Neural cell (in vitro differentiated cells): ENCODE measurements at regions not wholly inside any gene's neighbourhood (a gene's known extent, or its start where the extent isn't known, plus 50 kb on each side); places are given as distances from the start of the nearest gene placed in this dataset.

Experiments used
- H2AFZ ChIP-seq: fragments of 200-600, 300-800 bp; sonication (generic), shearing (Covaris generic); 2 replicates; pipeline ENCODE4 v1.6.0; 2014; ENCODE audit warnings: low read depth, mild to moderate bottlenecking, antibody characterized with exemption, low read length, moderate library complexity
- H3F3A ChIP-seq: fragments of 200-600 bp; shearing (Covaris generic); 2 replicates; pipeline ENCODE4 v1.6.1; 2016; ENCODE audit warnings: mild to moderate bottlenecking, moderate library complexity, mixed read lengths, antibody characterized with exemption, low read length; ENCODE audit not compliant: insufficient read depth, poor library complexity, severe bottlenecking
- H3K27ac ChIP-seq: fragments of 200-600, 300-800 bp; sonication (generic), shearing (Covaris generic); 2 replicates; pipeline ENCODE4 v1.5.1; 2014; ENCODE audit warnings: mild to moderate bottlenecking, low read length, moderate library complexity
- H3K27me3 ChIP-seq: fragments of 300-800, 200-600 bp; sonication (generic), shearing (Covaris generic); 2 replicates; pipeline ENCODE4 v1.6.0; 2014; ENCODE audit warnings: mild to moderate bottlenecking, low read depth, low read length, moderate library complexity; ENCODE audit not compliant: insufficient read depth
- H3K36me3 ChIP-seq: fragments of 300-800, 200-600 bp; sonication (generic), shearing (Covaris generic); 2 replicates; pipeline ENCODE4 v1.5.1; 2014; ENCODE audit warnings: mild to moderate bottlenecking, antibody characterized with exemption, low read length, moderate library complexity; ENCODE audit not compliant: insufficient read depth
- H3K4me2 ChIP-seq: fragments of 300-800, 200-600 bp; sonication (generic), shearing (Covaris generic); 2 replicates; pipeline ENCODE4 v1.6.0; 2014; ENCODE audit warnings: mild to moderate bottlenecking, low read length
- H3K4me3 ChIP-seq: fragments of 300-800, 200-600 bp; sonication (generic), shearing (Covaris generic); 2 replicates; pipeline ENCODE4 v1.5.1; 2014; ENCODE audit warnings: mild to moderate bottlenecking, low read length, moderate library complexity
- H3K79me2 ChIP-seq: fragments of 200-600 bp; shearing (Covaris generic); replicated peaks from 2 replicates; pipeline ENCODE4 v1.6.0; 2014; ENCODE audit warnings: mild to moderate bottlenecking, low read length, moderate library complexity; ENCODE audit not compliant: insufficient read depth
- H3K9ac ChIP-seq: fragments of 300-800, 200-600 bp; sonication (generic), shearing (Covaris generic); 2 replicates; pipeline ENCODE4 v1.6.1; 2016; ENCODE audit warnings: mild to moderate bottlenecking, low read length, mixed read lengths
- H3K9me2 ChIP-seq: fragments of 200-600 bp; shearing (Covaris generic); 2 replicates; pipeline ENCODE4 v1.6.1; 2016; ENCODE audit warnings: mild to moderate bottlenecking, low read length, mixed read lengths; ENCODE audit not compliant: insufficient read depth
- H3K9me3 ChIP-seq: fragments of 200-600, 300-800 bp; sonication (generic), shearing (Covaris generic); 2 replicates; pipeline ENCODE4 v1.6.1; 2016; ENCODE audit warnings: mild to moderate bottlenecking, mixed run types, low read length, moderate library complexity, mixed read lengths
- H4K20me1 ChIP-seq: fragments of 200-600 bp; shearing (Covaris generic); 2 replicates; pipeline ENCODE4 v1.6.1; 2016; ENCODE audit warnings: mild to moderate bottlenecking, mixed run types; ENCODE audit not compliant: insufficient read depth
- CTCF ChIP-seq: fragments of 450-650 bp; IDR thresholded peaks from 2 replicates; pipeline ENCODE4 v1.5.1; 2014; ENCODE audit warnings: antibody characterized with exemption, mild to moderate bottlenecking, moderate library complexity; ENCODE audit not compliant: poor library complexity, severe bottlenecking
- EP300 ChIP-seq: fragments of 450-650 bp; conservative IDR thresholded peaks from 2 replicates; pipeline ENCODE4 v1.6.1; 2014; ENCODE audit warnings: antibody characterized with exemption, mild to moderate bottlenecking, moderate library complexity; ENCODE audit not compliant: poor library complexity, severe bottlenecking
- EZH2 ChIP-seq: fragments of 200-600, 300-800 bp; shearing (Covaris generic), sonication (generic); IDR thresholded peaks from 2 replicates; pipeline ENCODE4 v1.6.1; 2014; ENCODE audit warnings: antibody characterized with exemption, low read length, borderline replicate concordance, mild to moderate bottlenecking; ENCODE audit not compliant: insufficient read depth, poor library complexity, severe bottlenecking
- MXI1 ChIP-seq: fragments of 450-650 bp; conservative IDR thresholded peaks from 2 replicates; pipeline ENCODE4 v1.6.1; 2014; ENCODE audit warnings: antibody characterized with exemption, mild to moderate bottlenecking; ENCODE audit not compliant: poor library complexity, severe bottlenecking
- POLR2AphosphoS5 ChIP-seq: IDR thresholded peaks from 2 replicates; pipeline ENCODE4 v1.6.1; 2012
- RAD21 ChIP-seq: fragments of 450-650 bp; conservative IDR thresholded peaks from 2 replicates; pipeline ENCODE4 v1.6.1; 2014; ENCODE audit warnings: antibody characterized with exemption, mild to moderate bottlenecking, moderate library complexity
- SMC3 ChIP-seq: fragments of 450-650 bp; conservative IDR thresholded peaks from 2 replicates; pipeline ENCODE4 v1.6.1; 2014; ENCODE audit warnings: antibody characterized with exemption, mild to moderate bottlenecking, moderate library complexity; ENCODE audit not compliant: poor library complexity
- TAF1 ChIP-seq: IDR thresholded peaks from 2 replicates; pipeline ENCODE4 v1.6.1; 2012; ENCODE audit warnings: low read depth
- TF ChIP-seq, protein P1 (sequence below): IDR thresholded peaks from 2 replicates; pipeline ENCODE4 v1.6.1; 2012; ENCODE audit warnings: borderline replicate concordance

DNA sequence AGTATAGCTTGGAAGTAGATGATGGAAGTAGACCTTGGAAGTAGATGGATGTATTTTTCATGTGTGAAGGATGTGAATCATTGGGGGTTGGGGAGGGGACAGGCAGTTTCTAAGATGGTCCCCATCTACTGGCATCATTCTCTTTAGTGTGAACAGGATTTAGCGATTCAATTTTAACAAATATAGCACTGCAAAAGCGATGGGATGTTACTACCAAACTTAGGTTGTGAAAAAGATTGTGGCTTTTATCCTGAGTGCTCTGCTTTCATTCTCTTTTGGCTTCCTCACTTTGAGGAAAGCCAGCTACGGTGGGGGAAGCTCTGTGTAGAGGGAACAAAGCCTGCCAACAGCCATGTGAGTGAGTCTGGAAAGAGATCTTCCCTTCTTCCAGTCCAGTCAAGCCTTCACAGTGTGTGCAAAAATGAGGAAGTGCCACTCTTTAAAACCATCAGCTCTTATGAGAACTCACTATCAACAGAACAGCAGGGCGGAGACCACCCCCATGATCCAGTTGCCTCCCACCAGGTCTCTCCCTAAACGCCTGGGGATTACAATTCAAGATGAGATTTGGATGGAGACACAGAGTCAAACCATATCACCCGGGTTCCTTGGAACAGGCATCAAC is 441.4 kb downstream of the SH3GL2 start:
- Histone ChIP-seq H3K27ac (no peak overlapping the region), H2AFZ (no peak overlapping the region), H3F3A (no peaks in the 10 kb centered on the region), H3K9me2 (no peaks in the 10 kb centered on the region), H3K4me2 (no peak overlapping the region), H3K9me3 (no peaks in the 10 kb centered on the region), H3K4me3 (no peak overlapping the region), H3K9ac (no peak overlapping the region), H4K20me1 (no peaks in the 10 kb centered on the region), H3K79me2 (no peaks in the 10 kb centered on the region), H3K27me3 (no peaks in the 10 kb centered on the region), H3K36me3 (no peaks in the 10 kb centered on the region)
- no peak for TF ChIP-seq MXI1
- TF ChIP-seq POLR2AphosphoS5: no peak
- no peak for TF ChIP-seq SMC3
- no peak for TF ChIP-seq TAF1
- TF ChIP-seq EZH2: no peak
- TF ChIP-seq EP300: no peak
- no peak for TF ChIP-seq CTCF
- TF ChIP-seq, protein P1, sequence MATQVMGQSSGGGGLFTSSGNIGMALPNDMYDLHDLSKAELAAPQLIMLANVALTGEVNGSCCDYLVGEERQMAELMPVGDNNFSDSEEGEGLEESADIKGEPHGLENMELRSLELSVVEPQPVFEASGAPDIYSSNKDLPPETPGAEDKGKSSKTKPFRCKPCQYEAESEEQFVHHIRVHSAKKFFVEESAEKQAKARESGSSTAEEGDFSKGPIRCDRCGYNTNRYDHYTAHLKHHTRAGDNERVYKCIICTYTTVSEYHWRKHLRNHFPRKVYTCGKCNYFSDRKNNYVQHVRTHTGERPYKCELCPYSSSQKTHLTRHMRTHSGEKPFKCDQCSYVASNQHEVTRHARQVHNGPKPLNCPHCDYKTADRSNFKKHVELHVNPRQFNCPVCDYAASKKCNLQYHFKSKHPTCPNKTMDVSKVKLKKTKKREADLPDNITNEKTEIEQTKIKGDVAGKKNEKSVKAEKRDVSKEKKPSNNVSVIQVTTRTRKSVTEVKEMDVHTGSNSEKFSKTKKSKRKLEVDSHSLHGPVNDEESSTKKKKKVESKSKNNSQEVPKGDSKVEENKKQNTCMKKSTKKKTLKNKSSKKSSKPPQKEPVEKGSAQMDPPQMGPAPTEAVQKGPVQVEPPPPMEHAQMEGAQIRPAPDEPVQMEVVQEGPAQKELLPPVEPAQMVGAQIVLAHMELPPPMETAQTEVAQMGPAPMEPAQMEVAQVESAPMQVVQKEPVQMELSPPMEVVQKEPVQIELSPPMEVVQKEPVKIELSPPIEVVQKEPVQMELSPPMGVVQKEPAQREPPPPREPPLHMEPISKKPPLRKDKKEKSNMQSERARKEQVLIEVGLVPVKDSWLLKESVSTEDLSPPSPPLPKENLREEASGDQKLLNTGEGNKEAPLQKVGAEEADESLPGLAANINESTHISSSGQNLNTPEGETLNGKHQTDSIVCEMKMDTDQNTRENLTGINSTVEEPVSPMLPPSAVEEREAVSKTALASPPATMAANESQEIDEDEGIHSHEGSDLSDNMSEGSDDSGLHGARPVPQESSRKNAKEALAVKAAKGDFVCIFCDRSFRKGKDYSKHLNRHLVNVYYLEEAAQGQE: no peak
- TF ChIP-seq RAD21: no peak

DNA sequence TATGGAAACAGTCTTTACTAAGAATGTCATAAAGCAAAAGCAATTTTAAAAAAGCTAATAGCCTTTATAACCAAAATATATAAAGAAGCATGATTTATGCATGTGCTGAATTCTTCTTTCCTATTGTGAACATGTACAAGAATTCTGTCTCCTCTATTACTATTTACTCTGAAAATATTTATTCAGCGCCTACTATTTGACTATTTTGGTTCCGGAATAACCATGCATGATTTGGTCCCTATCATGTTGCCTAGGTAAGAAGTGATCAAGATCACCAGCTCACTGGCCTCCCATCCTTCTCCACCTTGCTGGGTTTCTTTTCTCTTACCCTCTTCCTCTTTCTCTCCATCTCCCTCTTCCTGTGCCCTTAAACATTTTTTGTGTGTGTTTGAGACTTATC is 443.8 kb downstream of the SH3GL2 start:
- no peak overlapping the region for H3K4me2 ChIP-seq
- no peaks in the 10 kb centered on the region for H3F3A ChIP-seq
- no peak overlapping the region for H3K4me3 ChIP-seq
- no peaks in the 10 kb centered on the region for H3K36me3 ChIP-seq
- H3K9ac ChIP-seq: no peak overlapping the region
- H3K27me3 ChIP-seq: no peaks in the 10 kb centered on the region
- H3K9me3 ChIP-seq: no peaks in the 10 kb centered on the region
- H4K20me1 ChIP-seq: no peaks in the 10 kb centered on the region
- TF ChIP-seq, protein P1: no peak
- TF ChIP-seq POLR2AphosphoS5 (no peak), TAF1 (no peak), EP300 (no peak), EZH2 (no peak), RAD21 (no peak), SMC3 (no peak), MXI1 (no peak), CTCF (no peak)
- no peak overlapping the region for H2AFZ ChIP-seq
- H3K9me2 ChIP-seq: no peaks in the 10 kb centered on the region
- H3K79me2 ChIP-seq: no peaks in the 10 kb centered on the region
- no peak overlapping the region for H3K27ac ChIP-seq
